Activated CD4-positive, alpha-beta T cell treated with anti-CD3 and anti-CD28 coated beads, Interleukin-2, amount 10 ng/mL, durations not matched to agents 7 days and 5 days (primary cell): ENCODE measurements at regions not wholly inside any gene's neighbourhood (a gene's known extent, or its start where the extent isn't known, plus 50 kb on each side); places are given as distances from the start of the nearest gene placed in this dataset.

Experiments
- CTCF ChIA-PET: fragments of 350-600 bp; sonication (Branson Sonifier 250); formaldehyde crosslinking; loops from one replicate; lab custom pipeline; 2021; ENCODE audit warnings: antibody characterized with exemption; lab: Charles Lee
- POLR2A ChIA-PET: fragments of 350-600 bp; sonication (Branson Sonifier 250); formaldehyde crosslinking; loops from one replicate; lab custom pipeline; 2021; ENCODE audit warnings: antibody characterized with exemption; lab: Charles Lee
- DNase-seq: peaks from one replicate; pipeline ENCODE4 v3.0.0-alpha.2; 2020
- H3K27ac Mint-ChIP-seq: one replicate; pipeline ENCODE4 v1.8.0; 2021; ENCODE audit warnings: mild to moderate bottlenecking, moderate library complexity, mixed read lengths
- H3K27me3 Mint-ChIP-seq: one replicate; pipeline ENCODE4 v1.8.0; 2021; ENCODE audit warnings: mixed read lengths
- H3K36me3 Mint-ChIP-seq: one replicate; pipeline ENCODE4 v1.8.0; 2021; ENCODE audit warnings: low read depth, mixed read lengths
- H3K4me1 Mint-ChIP-seq: one replicate; pipeline ENCODE4 v1.8.0; 2021; ENCODE audit warnings: mixed read lengths
- H3K4me3 Mint-ChIP-seq: one replicate; pipeline ENCODE4 v1.8.0; 2021; ENCODE audit warnings: mild to moderate bottlenecking, moderate library complexity, mixed read lengths
- H3K9me3 Mint-ChIP-seq: one replicate; pipeline ENCODE4 v1.8.0; 2021; ENCODE audit warnings: mixed read lengths

GRCh38 chr16:86046667-86047270, 147.8 kb downstream of the IRF8 start:
- no peaks in the 10 kb centered on the region for H3K36me3 Mint-ChIP-seq
- H3K4me3 Mint-ChIP-seq: no peak overlapping the region
- no peaks in the 10 kb centered on the region for H3K9me3 Mint-ChIP-seq
- peaks cover 23% of the 10 kb centered on the region for H3K27me3 Mint-ChIP-seq
- no peak overlapping the region for H3K27ac Mint-ChIP-seq
- DNase-seq: no peak
- CTCF ChIA-PET: no interaction called here
- POLR2A ChIA-PET: interaction anchor here (0.6 kb wide), 1 partner anchor 56 kb away, joined by 3 read pairs; no protein-coding TSS in a partner anchor
- H3K4me1 Mint-ChIP-seq: peaks cover 12% of the 10 kb centered on the region

DNA sequence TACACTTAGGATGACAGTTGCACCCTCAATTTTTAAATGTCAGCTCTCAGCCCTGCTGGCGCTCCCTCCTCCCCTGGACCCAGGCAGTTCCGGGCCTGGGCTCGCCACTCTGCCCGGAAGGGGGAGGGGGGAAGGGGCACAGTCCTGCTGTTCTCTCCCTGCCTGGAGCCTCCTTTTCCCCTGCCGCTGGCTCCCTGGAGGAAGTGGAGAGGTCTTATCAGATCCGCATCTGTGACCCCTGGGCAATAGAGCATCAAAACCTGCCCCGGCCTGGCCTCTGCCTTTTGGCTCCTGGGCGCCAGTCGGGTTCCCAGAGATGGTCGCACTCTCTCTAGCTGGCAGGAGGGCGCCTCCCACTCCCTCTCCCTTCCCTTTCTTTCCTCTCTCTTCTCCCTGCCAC, 149.3 kb downstream of the IRF8 start:
- no peak for DNase-seq
- ChIA-PET CTCF (no interaction called here), POLR2A (no interaction called here)
- H3K27ac Mint-ChIP-seq: no peak overlapping the region
- H3K27me3 Mint-ChIP-seq: peaks cover 20% of the 10 kb centered on the region
- H3K36me3 Mint-ChIP-seq: no peaks in the 10 kb centered on the region
- H3K4me3 Mint-ChIP-seq: no peak overlapping the region
- no peaks in the 10 kb centered on the region for H3K9me3 Mint-ChIP-seq
- peaks cover 12% of the 10 kb centered on the region for H3K4me1 Mint-ChIP-seq

DNA sequence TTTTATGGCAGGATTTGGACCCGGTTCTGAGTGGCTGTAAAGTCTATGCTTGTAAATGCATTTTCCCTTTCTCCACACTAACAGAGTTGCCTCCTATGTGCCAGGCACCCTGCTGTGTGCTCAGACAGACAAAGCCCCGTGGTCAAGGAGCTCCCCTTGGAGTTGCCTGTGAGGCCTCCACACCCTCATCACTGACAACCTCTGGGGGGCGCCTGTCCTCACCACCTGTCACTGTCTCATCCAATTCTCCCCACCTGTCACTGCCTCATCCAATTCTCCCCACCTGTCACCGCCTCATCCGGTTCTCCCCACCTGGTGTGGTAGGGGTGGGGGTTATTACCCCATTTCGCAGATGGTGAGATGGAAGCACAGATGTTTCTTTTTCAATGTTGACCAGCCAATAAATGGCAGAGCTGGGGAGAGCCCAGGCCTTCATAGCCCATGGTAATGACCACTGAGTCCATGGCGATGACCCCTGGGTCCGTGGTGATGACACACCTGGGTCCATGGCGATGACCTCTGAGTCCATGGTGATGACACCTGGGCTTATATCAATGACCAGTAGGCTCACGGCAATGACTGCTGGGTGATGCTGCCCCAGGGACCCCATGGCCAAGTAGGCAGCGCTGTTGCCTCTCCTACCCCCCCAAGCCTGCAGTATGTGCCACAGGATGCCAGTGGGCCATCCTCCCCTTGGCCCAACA, 150.1 kb downstream of the IRF8 start:
- ChIA-PET CTCF (no interaction called here), POLR2A (no interaction called here)
- no peak for DNase-seq
- Mint-ChIP-seq H3K4me3 (no peak overlapping the region), H3K4me1 (peaks cover 12% of the 10 kb centered on the region), H3K36me3 (no peaks in the 10 kb centered on the region), H3K27me3 (peaks cover 20% of the 10 kb centered on the region), H3K27ac (no peak overlapping the region), H3K9me3 (no peaks in the 10 kb centered on the region)

GRCh38 chr16:86049641-86050040, 150.7 kb downstream of the IRF8 start:
- H3K9me3 Mint-ChIP-seq: no peaks in the 10 kb centered on the region
- POLR2A ChIA-PET: no interaction called here
- CTCF ChIA-PET: no interaction called here
- H3K27ac Mint-ChIP-seq: no peak overlapping the region
- peaks cover 10% of the 10 kb centered on the region for H3K4me1 Mint-ChIP-seq
- no peak overlapping the region for H3K4me3 Mint-ChIP-seq
- peaks cover 20% of the 10 kb centered on the region for H3K27me3 Mint-ChIP-seq
- H3K36me3 Mint-ChIP-seq: no peaks in the 10 kb centered on the region
- DNase-seq: no peak

DNA sequence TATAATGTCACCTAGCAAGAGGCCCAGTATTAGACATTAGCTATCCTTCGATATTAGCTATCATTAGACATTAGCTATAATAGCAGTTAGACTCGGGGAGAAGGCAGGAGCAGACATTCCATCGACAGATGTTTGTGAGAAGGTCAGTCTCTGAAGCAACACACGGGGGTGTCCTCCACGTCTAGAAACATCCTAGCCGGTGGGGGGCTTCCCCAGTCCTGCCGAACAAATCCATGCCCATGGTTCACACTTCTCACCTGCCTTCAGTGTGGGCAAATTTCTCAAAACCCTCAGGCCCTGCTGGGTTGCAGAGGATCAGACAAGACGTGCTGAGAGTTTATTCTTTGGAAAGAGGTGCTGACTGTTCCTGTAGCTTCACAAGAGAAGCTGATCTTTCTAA, 151.1 kb downstream of the IRF8 start:
- no peak overlapping the region for H3K27ac Mint-ChIP-seq
- H3K4me1 Mint-ChIP-seq: peaks cover 6% of the 10 kb centered on the region
- H3K4me3 Mint-ChIP-seq: no peak overlapping the region
- H3K36me3 Mint-ChIP-seq: no peaks in the 10 kb centered on the region
- DNase-seq: no peak
- ChIA-PET CTCF (no interaction called here), POLR2A (no interaction called here)
- H3K27me3 Mint-ChIP-seq: peaks cover 20% of the 10 kb centered on the region
- no peaks in the 10 kb centered on the region for H3K9me3 Mint-ChIP-seq

GRCh38 chr16:86050591-86051367, 151.8 kb downstream of the IRF8 start:
- Mint-ChIP-seq H3K36me3 (no peaks in the 10 kb centered on the region), H3K4me3 (no peak overlapping the region), H3K27me3 (peaks cover 20% of the 10 kb centered on the region), H3K4me1 (no peaks in the 10 kb centered on the region), H3K27ac (no peak overlapping the region), H3K9me3 (no peaks in the 10 kb centered on the region)
- DNase-seq: no peak
- ChIA-PET CTCF (interaction anchor here (0.6 kb wide), 1 partner anchor 81 kb away, joined by 3 read pairs; no protein-coding TSS in a partner anchor), POLR2A (no interaction called here)

GRCh38 chr16:86051368-86052114, 152.6 kb downstream of the IRF8 start:
- DNase-seq: no peak
- Mint-ChIP-seq H3K4me1 (no peaks in the 10 kb centered on the region), H3K4me3 (no peak overlapping the region), H3K36me3 (no peaks in the 10 kb centered on the region), H3K27me3 (peaks cover 18% of the 10 kb centered on the region), H3K9me3 (no peaks in the 10 kb centered on the region), H3K27ac (no peak overlapping the region)
- CTCF ChIA-PET: interaction anchor here (0.6 kb wide), 1 partner anchor 80 kb away, joined by 3 read pairs; no protein-coding TSS in a partner anchor
- POLR2A ChIA-PET: no interaction called here

DNA sequence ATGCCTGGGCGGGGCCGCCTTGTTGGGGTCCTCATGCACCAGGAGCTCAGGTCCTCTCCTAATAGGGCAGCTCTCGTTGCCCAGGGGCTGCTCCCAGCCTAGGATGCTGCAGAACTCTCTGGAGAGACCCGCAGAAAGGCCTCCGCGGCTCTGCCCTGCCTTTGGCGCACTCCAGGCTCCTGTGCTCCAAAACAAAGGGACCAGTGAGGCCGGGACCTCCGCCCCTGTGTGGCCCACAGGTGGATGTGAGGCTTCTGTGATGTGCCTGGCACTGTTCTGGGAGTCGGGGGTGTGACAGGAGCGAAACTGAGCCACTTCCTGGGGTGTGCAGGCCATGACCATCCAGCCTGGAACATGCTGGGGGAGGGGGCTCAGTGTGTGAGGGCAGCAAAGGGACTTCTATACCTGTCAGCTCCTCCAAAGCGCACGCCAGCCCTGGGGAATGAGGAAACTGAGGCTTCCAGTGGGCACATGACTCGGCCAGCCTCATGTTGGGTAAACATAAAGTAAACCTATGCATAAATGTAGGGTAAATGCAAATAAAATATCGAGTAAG, 153.2 kb downstream of the IRF8 start:
- no peaks in the 10 kb centered on the region for H3K36me3 Mint-ChIP-seq
- no peaks in the 10 kb centered on the region for H3K9me3 Mint-ChIP-seq
- no peak for DNase-seq
- H3K4me3 Mint-ChIP-seq: no peak overlapping the region
- CTCF ChIA-PET: no interaction called here
- POLR2A ChIA-PET: no interaction called here
- H3K4me1 Mint-ChIP-seq: no peaks in the 10 kb centered on the region
- peaks cover 13% of the 10 kb centered on the region for H3K27me3 Mint-ChIP-seq
- H3K27ac Mint-ChIP-seq: no peak overlapping the region

GRCh38 chr16:86052926-86053325, 154.0 kb downstream of the IRF8 start:
- DNase-seq: no peak
- CTCF ChIA-PET: no interaction called here
- POLR2A ChIA-PET: no interaction called here
- no peaks in the 10 kb centered on the region for H3K9me3 Mint-ChIP-seq
- no peaks in the 10 kb centered on the region for H3K4me1 Mint-ChIP-seq
- no peak overlapping the region for H3K27ac Mint-ChIP-seq
- H3K4me3 Mint-ChIP-seq: no peak overlapping the region
- peaks cover 8% of the 10 kb centered on the region for H3K27me3 Mint-ChIP-seq
- no peaks in the 10 kb centered on the region for H3K36me3 Mint-ChIP-seq

- ChIA-PET CTCF (interaction anchor here (0.6 kb wide), 1 partner anchor 1228 kb away, joined by 3 read pairs; no protein-coding TSS in a partner anchor), POLR2A (no interaction called here)
- Mint-ChIP-seq H3K27ac (no peak overlapping the region), H3K36me3 (no peaks in the 10 kb centered on the region), H3K4me1 (no peaks in the 10 kb centered on the region), H3K9me3 (no peaks in the 10 kb centered on the region), H3K27me3 (no peaks in the 10 kb centered on the region), H3K4me3 (no peak overlapping the region)
- no peak for DNase-seq
Observed at GRCh38 chr16:86059253-86060171, 160.6 kb downstream of the IRF8 start.

- Mint-ChIP-seq H3K36me3 (no peaks in the 10 kb centered on the region), H3K27me3 (no peaks in the 10 kb centered on the region), H3K4me3 (no peak overlapping the region), H3K9me3 (no peaks in the 10 kb centered on the region), H3K4me1 (no peaks in the 10 kb centered on the region), H3K27ac (no peak overlapping the region)
- CTCF ChIA-PET: interaction anchor here (0.6 kb wide), 1 partner anchor 1227 kb away, joined by 3 read pairs; no protein-coding TSS in a partner anchor
- POLR2A ChIA-PET: no interaction called here
- no peak for DNase-seq
Observed at GRCh38 chr16:86060381-86061317, 161.7 kb downstream of the IRF8 start.
